DMS 273 (cell line): ENCODE measurements at regions not wholly inside any gene's neighbourhood (a gene's known extent, or its start where the extent isn't known, plus 50 kb on each side); places are given as distances from the start of the nearest gene placed in this dataset.
"Not testable (repeated sequence)": the region's sequence is repeated elsewhere in the genome, so short reads cannot be mapped to it uniquely, and the experiment has no call there.

Source experiments
- DNase-seq: peaks from one replicate; lab custom pipeline; 2025; ENCODE audit not compliant: unreplicated experiment; lab: John Stamatoyannopoulos, UW

DNA sequence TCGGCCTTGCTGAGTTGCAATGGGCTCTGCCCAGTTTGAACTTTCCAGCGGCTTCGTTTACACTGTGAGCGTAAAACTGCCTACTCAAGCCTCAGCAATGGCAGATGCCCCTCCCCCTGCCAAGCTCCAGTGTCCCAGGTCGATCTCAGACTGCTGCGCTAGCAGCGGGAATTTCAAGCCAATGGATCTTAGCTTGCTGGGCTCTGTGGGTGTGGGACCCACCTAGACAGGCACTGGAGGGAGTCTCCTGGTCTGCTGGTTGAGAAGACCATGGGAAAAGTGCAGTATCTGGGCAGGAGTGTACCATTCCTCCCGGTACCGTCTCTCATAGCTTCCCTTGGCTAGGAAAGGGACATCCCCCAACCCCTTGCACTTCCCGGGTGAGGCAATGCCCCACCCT lies 88.2 kb downstream of the KLHL28 start:
- no peak for DNase-seq

DNA sequence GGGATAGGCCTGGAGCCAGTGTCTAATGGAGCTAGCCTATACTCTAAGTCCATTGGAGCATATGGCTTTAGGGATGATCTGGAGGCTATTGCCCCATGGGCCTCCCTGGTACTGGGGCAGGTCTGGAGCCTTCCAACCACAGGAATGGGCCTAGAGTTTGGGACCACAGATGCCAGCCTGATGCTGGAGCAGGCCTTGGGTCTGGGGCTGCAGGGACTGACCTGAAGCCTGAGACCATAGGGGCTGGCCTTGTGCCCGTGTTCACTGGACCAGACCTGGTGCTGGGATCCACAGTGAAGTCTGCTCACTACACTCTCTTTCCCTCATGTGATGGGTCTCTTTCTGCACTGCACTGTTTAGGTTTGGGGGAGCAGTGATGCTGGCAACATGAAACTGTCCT lies 95.0 kb downstream of the KLHL28 start:
- no peak for DNase-seq

GRCh38 chr14:44866322-44866721 lies 95.4 kb downstream of the KLHL28 start:
- DNase-seq: no peak

DNA sequence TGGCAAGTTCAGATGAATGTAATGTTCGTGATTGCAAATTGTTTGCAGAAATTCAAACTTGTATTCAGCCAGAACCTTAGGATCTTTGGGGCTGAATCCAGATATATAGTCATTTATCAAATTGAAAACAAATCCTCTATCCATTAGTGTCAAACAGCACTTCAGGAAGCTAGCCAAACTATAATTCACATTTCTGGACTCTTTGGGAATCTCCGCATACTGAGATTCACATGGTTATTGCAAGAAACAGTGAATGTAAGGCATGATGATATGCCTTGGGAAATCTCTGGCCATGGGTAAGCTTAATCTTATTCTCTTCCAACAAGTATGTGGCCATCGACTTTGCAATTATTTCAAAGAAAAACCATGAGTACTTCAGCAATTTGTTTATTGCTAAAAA lies 98.5 kb downstream of the KLHL28 start:
- DNase-seq: no peak

DNA sequence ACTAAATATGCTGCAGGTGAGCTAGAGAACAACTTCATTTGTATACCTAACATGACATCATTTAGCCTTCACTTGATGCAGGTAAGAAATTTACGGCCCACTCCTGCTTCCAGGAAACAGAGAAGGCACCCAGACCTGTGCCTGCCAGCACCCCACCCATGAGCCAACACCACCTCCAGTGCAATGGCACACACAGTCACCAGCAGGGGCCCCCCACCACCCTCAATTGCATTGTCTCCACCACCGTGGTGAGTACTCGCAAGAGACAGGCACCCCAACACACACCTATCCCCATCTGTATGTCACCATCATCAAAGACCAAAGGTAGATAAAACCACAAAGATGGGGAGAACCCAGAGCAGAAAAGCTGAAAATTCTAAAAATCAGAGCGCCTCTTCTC lies 107.6 kb downstream of the KLHL28 start:
- no peak for DNase-seq

DNA sequence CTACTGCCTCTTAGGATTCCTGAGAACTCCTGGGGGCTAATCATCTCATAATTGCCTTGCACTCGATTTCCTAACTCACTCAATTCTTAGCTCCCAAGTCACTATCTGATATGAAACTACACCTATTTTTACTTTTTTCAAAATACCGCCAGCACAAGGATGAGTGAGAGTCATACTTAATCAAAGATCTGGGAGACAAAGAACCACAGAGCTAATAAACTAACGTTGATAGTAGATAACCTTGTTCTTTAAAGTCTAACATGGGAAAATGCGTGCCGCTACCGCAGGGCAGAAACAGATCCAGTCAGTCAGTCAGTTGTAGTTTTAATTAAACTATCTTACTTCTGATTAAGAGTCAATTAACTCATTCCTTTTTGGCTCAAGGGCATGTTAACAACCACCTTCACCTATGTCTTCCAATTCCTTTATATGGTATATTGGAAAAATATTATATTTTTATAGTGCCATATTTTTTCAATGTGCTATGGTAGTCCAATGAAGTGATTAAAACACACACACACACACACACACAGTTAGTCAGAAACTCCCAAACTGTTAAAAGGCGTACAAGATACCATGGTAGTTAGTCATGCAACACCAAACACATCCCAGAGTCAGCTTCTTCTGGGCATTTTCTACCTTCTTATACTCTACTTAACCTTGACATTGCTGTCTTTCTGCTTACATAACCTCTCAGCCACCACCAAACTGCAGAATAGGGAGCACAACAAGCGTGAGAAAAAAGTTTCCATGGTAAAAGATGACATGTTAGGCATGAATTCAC lies 114.0 kb downstream of the KLHL28 start:
- DNase-seq: no peak

- DNase-seq: peak; percentile 70
Observed at GRCh38 chr14:44846232-44846824, 115.4 kb downstream of the KLHL28 start.

DNA sequence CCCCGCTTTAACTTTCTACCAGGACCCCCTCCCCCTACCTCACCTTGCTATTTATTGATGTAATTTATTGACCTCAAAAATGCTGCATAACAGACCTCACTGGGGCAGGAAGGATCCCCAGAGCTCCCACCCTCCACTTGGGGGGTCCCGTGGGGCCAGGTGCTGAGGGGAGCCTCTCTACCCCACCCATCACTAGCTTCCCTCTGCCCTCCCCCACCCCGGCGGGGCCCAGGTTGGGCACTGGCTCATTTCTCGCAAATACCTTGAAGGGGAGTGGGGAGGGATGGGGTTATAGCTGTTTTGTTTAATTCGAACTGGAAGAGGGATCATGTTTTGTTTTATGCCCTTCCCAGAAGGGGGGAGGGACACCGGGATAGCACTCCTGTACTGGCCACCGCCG lies 125.8 kb downstream of the KLHL28 start:
- not testable (repeated sequence) for DNase-seq

- no peak for DNase-seq
Observed at GRCh38 chr14:44833376-44834060, 128.2 kb downstream of the KLHL28 start.

- no peak for DNase-seq
Observed at GRCh38 chr14:44830371-44830770, 131.4 kb downstream of the KLHL28 start.

DNA sequence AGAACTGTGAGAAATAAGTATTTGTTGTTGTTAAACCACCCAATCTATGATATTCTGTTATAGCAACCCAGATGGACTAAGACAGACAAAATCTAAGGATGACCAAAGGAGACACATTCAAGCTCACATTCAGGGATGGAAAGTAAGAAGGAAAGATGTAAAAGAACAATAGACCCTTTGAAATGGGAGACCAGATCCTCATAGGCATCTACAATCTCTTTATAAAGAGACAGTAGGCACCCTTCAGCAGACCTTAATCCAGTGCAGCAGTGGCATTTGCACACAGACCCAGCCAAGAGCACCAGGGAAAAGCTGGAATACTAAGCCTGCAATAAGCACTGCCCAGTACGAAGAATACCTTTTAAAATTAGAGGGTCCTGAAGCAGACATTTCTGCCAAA lies 132.7 kb downstream of the KLHL28 start:
- no peak for DNase-seq

DNA sequence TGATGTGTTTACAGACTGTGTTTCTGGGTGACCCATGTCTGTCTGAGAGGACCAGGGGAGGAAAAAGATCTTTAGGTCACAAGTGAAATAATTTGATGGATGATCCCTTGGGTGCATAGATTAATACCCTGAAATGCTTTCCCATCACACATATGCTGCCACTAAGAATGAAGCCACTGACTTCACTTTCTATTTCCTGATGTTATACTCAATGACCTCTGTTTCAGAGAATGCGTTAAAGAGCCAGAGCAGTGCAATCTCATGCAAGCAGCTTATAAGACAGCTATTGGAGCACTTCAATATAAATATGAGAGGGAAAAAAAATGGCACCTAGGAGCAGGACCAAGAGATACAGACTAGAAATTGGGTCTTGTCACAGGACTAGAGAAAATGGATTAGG lies 133.7 kb downstream of the KLHL28 start:
- no peak for DNase-seq

GRCh38 chr14:44820230-44820964 lies 141.3 kb downstream of the KLHL28 start:
- no peak for DNase-seq

DNA sequence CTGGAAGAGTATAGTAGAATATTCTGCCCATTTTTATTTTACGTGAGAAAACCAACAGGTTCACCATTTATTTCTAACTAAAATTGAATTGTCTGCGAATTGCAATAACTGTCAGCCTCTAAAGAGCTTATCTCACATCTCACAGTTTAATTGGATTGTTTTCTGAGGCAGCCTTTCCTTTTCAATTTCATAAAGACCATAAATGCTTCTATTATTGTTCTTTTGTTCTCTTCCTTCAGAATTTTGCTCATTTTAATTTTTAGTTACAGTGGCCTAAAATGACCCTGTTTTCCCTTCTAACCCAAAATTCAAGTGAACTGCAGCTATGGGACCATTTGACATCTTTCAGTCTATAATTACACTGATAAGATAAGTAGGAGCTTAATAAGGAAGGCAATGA lies 147.6 kb downstream of the KLHL28 start:
- no peak for DNase-seq

GRCh38 chr14:44812672-44813071 lies 149.1 kb downstream of the KLHL28 start:
- no peak for DNase-seq

GRCh38 chr14:44804391-44804790 lies 157.4 kb downstream of the KLHL28 start:
- no peak for DNase-seq

GRCh38 chr14:44803239-44803905 lies 158.4 kb downstream of the KLHL28 start:
- peak; percentile 76 for DNase-seq

DNA sequence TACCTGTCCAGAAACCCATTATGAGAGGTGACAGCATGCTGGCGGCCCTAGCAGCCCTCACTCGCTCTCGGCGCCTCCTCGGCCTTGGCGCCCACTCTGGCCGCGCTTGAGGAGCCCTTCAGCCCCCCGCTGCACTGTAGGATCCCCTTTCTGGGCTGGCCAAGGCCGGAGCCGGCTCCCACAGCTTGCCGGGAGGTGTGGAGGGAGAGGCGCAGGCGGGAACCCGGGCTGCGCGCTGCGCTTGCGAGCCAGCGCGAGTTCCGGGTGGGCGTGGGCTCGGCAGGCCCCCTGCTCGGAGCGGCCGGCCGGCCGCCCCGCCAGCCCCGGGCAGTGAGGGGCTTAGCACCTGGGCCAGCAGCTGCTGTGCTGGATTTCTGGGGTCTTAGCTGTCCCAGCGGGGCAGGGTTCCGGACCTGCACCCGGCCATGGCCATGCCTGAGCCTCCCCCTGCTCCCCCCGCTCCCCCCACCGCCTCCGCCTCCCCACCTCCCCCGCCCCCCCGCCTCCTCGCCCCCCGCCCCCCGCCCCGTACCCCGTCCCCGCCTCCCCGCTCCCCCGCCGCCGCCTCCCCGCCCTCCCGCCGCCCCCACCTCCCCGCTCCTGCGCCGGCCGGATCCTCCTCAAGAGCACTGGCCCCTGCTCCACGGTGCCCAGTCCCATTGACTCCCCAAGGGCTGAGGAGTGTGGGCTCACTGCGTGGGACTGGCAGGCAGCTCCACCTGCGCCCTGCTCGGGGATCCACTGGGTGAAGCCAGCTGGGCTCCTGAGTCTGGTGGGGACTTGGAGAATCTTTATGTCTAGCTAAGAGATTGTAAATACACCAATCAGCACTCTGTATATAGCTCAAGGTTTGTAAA lies 163.1 kb downstream of the KLHL28 start:
- DNase-seq: no peak

DNA sequence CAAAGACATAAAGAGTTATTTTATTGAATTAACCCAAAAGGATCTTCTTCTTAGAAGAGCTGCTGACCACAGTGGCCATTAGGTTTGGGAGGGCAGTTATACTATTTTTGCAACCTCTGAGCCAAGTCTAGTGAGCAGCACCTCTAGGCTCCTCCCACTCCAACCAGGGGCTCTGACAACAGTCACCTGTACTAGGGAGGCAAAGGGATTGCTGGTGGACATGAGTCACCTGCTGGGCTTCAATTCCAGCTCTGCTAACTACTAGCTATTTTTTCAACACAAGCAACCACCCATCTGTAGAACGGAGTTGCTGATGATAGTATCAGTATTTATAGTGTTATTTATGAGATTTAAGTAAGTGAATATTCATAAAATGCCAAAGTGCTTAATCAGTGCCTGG lies 166.0 kb downstream of the KLHL28 start:
- DNase-seq: no peak

GRCh38 chr14:44791730-44792129 lies 170.0 kb downstream of the KLHL28 start:
- no peak for DNase-seq
